Prostate gland (tissue), 2 donors: ENCODE measurements at regions not wholly inside any gene's neighbourhood (a gene's known extent, or its start where the extent isn't known, plus 50 kb on each side); places are given as distances from the start of the nearest gene placed in this dataset.
A peak's percentile ranks its signal among the peaks of the same experiment; 100 is the strongest.

ENCODE experiments used
- DNase-seq: peaks from one replicate; pipeline ENCODE4 v3.0.0-alpha.2; 2019; ENCODE audit warnings: low spot score
- H3K27ac ChIP-seq, 2 donors: fragments of 200-600 bp; sonication (generic); 2 replicates each; pipeline ENCODE4 v1.5.1; 2017 to 2019
- H3K27me3 ChIP-seq: fragments of 200-600 bp; sonication (generic); replicated peaks from 2 replicates; pipeline ENCODE4 v1.5.1; 2019; ENCODE audit not compliant: insufficient read depth
- H3K36me3 ChIP-seq, 2 donors: fragments of 200-600 bp; sonication (generic); 1 replicate in 1 of 2; 2 replicates in 1 of 2; pipeline versions ENCODE4 v1.5.1 to v1.8.1; 2017 to 2019
- H3K4me1 ChIP-seq: fragments of 200-600 bp; sonication (generic); replicated peaks from 2 replicates; pipeline ENCODE4 v1.5.1; 2019
- H3K4me3 ChIP-seq, 2 donors: fragments of 200-600 bp; sonication (generic); 2 replicates each; pipeline ENCODE4 v1.5.1; 2017 to 2019
- H3K9me3 ChIP-seq: fragments of 200-600 bp; sonication (generic); 2 replicates; pipeline ENCODE4 v1.5.1; 2017
- POLR2A ChIP-seq: fragments of 450-650 bp; IDR thresholded peaks from one replicate; pipeline ENCODE4 v1.6.1; 2016; ENCODE audit warnings: antibody characterized with exemption, mild to moderate bottlenecking
- POLR2AphosphoS5 ChIP-seq: sonication (generic); formaldehyde crosslinking; IDR thresholded peaks from one replicate; pipeline ENCODE4 v1.6.1; 2017; ENCODE audit warnings: antibody characterized with exemption
- WGBS: methylation state at CpG from one replicate; pipeline ENCODE4 v1.1.5; 2018; 5-methylcytosine and 5-hydroxymethylcytosine counted together
- intact Hi-C: fragments of 100-400 bp; cut with DNase I; formaldehyde crosslinking; loops from one replicate; pipeline ENCODE4 v1.14.2; 2022
- TF ChIP-seq, protein P1 (sequence below), 4 experiments: fragments of 200-600 bp in 2 of 4; fragments of 450-650 bp in 2 of 4; sonication (generic) in 2 of 4; IDR thresholded peaks; 1 replicate in 3 of 4; 2 replicates in 1 of 4; pipeline ENCODE4 v1.5.1; 2016 to 2019; ENCODE audit warnings: antibody characterized with exemption in 4 of 4, mild to moderate bottlenecking in 2 of 4, moderate library complexity in 2 of 4

DNA sequence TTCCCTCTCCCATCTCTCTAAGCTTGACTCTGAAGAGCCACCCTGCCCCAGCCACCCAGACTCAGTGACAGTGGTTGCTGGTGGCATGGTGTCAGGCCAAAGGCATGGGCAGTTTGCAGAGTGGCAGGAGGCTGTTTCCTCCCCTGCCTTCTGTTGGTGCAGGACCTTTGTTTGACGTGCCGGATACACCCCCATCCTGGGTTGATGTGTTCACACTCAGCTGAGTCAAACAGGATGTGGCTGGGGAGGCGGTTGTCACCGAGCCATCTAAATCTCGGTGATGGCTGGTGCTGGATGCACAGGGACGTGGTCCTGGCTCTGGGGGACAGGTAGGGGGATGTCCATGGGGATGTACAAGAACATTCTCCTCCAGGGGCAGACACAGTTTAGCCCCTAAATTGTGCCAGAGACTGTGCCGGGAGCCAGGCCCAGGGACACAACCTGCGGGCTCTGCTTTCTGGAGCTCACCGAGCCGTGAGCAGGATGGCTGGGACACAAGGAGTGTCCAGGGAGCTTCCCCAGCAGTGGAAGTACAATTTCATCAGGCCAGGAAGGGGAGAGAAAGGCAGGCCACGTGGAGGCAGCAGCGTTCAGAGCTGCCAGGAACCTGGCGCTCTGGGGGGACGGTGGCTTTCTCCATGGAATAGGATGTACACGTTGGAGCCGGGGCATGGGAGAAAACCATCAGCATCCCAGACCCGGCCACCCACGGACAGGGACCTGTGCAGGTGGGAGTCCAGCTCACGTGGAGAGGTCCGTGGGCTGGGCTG lies 264.2 kb downstream of the SEC14L1 start:
- no peak overlapping the region for H3K4me3 ChIP-seq
- 59% methylated on average over 20 of the region's 20 CpGs for WGBS
- H3K36me3 ChIP-seq, result peaks cover 0 to 9% of the 10 kb centered on the region in 2 donors
- intact Hi-C loops, result no loop called here
- no peak for DNase-seq
- TF ChIP-seq POLR2AphosphoS5, result peak; percentile 14
- TF ChIP-seq, protein P1, sequence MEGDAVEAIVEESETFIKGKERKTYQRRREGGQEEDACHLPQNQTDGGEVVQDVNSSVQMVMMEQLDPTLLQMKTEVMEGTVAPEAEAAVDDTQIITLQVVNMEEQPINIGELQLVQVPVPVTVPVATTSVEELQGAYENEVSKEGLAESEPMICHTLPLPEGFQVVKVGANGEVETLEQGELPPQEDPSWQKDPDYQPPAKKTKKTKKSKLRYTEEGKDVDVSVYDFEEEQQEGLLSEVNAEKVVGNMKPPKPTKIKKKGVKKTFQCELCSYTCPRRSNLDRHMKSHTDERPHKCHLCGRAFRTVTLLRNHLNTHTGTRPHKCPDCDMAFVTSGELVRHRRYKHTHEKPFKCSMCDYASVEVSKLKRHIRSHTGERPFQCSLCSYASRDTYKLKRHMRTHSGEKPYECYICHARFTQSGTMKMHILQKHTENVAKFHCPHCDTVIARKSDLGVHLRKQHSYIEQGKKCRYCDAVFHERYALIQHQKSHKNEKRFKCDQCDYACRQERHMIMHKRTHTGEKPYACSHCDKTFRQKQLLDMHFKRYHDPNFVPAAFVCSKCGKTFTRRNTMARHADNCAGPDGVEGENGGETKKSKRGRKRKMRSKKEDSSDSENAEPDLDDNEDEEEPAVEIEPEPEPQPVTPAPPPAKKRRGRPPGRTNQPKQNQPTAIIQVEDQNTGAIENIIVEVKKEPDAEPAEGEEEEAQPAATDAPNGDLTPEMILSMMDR (IDR thresholded peaks at IDR 0.05), result no peak
- H3K27ac ChIP-seq, result peak overlapping the region; percentile 41 to 50
- H3K4me1 ChIP-seq, result peaks cover 10% of the 10 kb centered on the region
- H3K9me3 ChIP-seq, result no peaks in the 10 kb centered on the region
- no peaks in the 10 kb centered on the region for H3K27me3 ChIP-seq

DNA sequence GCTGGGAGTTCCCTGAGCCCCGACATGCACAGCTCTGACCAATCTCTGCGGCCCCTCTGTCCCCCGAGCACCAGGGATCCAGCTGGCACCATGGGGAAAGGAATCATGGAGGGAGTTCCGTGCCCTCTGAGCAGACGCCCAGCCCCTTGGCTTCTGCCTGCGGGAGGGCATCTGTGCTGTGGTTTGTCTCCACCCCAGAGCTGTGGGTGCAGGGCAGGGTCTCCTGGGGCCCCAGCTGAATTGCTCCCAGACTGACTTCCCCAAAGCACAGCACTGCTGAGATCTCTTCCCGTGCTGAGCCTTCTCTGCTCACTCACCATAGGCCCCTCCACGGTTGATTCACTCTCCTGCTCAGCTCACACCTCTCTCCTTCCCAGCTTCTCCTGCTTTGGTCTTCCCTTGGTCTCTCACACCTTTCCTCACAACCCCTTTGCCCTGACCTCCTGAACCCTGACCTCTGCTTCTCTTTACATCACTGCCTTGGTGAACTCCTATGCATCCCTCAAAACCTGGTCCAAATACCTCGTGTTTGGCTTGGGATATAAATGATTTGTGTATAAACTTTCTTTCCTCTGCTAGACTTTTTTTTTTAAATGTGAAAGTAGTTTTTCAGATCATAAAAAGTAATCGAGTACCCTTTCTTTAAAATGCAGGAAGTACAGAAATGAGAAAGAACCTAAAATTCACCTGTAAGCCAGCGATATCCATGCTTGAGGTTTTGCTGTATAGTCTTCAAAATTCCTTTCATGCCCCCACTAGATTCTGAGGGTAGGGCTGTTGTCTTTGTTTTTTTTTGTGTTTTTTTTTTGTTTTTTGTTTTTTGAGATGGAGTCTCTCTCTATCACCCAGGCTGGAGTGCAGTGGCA lies 265.3 kb downstream of the SEC14L1 start:
- no peak for TF ChIP-seq POLR2AphosphoS5
- TF ChIP-seq POLR2A, result no peak
- TF ChIP-seq, protein P1 (IDR thresholded peaks at IDR 0.05), result no peak
- Histone ChIP-seq H3K27me3 (no peaks in the 10 kb centered on the region), H3K36me3 (peaks cover 0 to 9% of the 10 kb centered on the region in 2 donors), H3K4me1 (peaks cover 13% of the 10 kb centered on the region), H3K9me3 (no peaks in the 10 kb centered on the region), H3K4me3 (no peak overlapping the region), H3K27ac (peak overlapping the region; percentile 41 to 50)
- no peak for DNase-seq
- WGBS, result 80% methylated on average over 11 of the region's 11 CpGs
- intact Hi-C loops, result no loop called here

DNA sequence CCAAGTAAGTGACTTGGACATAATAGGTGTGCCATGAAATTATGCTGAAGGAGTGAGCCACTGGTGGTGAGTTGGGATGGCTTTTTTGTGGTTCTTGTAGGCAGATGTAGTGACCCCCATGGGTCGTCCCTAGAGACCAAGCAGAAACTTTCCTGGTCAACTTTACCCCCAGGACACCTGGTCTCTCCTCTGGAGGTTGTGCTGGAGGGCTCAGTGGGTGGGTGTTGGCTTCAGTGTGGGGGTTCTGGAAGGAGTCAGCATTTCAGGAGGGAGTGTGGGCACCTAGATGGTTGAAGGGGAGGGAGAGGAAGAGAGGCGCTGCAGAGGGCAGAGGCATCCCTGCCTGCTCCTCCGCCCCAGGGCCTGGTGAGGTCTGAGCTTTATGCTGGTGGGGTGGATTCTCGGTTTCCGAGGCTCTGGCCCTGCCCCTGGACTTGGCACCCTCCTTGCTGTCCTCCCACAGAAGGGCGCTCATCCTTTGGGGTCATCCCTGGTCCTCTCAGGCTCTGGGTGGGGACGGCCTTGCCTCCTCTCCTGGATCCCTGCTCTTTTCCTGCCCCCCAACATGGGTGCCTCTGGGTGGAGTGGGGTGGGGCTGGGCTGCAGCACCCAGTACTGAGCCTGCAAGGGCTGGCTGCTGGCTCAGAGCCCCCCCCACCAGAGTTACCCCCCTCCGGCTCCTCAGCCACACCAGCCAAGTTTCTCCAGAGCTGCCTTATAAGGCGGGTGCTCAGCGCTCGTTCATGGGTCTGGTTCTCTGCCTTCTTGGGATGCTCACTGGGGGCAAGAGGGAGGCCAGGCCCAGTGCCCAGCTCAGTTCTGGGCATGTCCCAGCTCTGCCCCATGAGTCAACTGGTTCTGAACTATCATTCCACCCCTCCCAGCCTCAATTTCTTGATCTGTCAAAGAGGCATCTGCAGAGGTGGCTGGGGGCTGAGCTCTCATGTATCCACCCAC lies 266.8 kb downstream of the SEC14L1 start:
- Histone ChIP-seq H3K4me1 (peaks cover 13% of the 10 kb centered on the region), H3K9me3 (no peaks in the 10 kb centered on the region), H3K36me3 (peaks cover 0 to 3% of the 10 kb centered on the region in 2 donors), H3K4me3 (no peak overlapping the region), H3K27ac (peak overlapping the region; percentile 72 to 78), H3K27me3 (no peaks in the 10 kb centered on the region)
- no peak for DNase-seq
- WGBS, result 59% methylated on average over 11 of the region's 11 CpGs
- intact Hi-C loops, result loop anchor here (2.0 kb wide), 1 partner anchor 33 kb away; no protein-coding TSS in a partner anchor
- TF ChIP-seq POLR2AphosphoS5 (no peak), POLR2A (no peak)
- TF ChIP-seq, protein P1 (IDR thresholded peaks at IDR 0.05), result no peak

DNA sequence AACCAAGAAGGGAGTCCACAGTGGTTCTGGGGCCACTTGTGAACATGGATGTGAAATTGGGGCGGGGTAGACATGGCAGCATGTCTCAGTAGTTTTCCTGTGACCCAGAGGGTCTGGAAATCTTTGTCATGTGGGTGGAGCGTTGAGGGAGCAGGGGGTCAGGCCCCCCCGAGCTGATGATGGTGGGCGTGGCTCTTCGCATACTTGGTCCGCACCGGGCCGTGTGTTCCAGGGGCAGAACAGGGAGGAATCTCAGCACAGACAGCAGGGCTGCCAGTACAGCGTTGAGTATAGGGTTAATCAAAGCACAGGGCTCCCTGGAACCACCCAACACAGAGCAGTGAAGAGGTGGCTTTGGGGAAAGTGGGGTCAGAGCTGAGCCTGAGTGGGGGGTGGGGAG lies 267.5 kb downstream of the SEC14L1 start:
- no peak overlapping the region for H3K4me3 ChIP-seq
- intact Hi-C loops, result loop anchor here (2.0 kb wide), 1 partner anchor 33 kb away; no protein-coding TSS in a partner anchor
- no peaks in the 10 kb centered on the region for H3K36me3 ChIP-seq
- peaks cover 13% of the 10 kb centered on the region for H3K4me1 ChIP-seq
- H3K27ac ChIP-seq, result peak overlapping the region; percentile 72 to 78
- WGBS, result 40% methylated on average over 9 of the region's 9 CpGs
- TF ChIP-seq, protein P1 (IDR thresholded peaks at IDR 0.05), result no peak
- no peak for TF ChIP-seq POLR2A
- TF ChIP-seq POLR2AphosphoS5, result no peak
- no peaks in the 10 kb centered on the region for H3K9me3 ChIP-seq
- no peaks in the 10 kb centered on the region for H3K27me3 ChIP-seq
- DNase-seq, result no peak
